Hepatocyte (in vitro differentiated cells): ENCODE measurements at regions not wholly inside any gene's neighbourhood (a gene's known extent, or its start where the extent isn't known, plus 50 kb on each side); places are given as distances from the start of the nearest gene placed in this dataset.

ENCODE experiments used
- EZH2 ChIP-seq: fragments of 200-600 bp; sonication (generic); IDR thresholded peaks from 2 replicates; pipeline ENCODE4 v1.6.1; 2016; ENCODE audit warnings: antibody characterized with exemption, mild to moderate bottlenecking, borderline replicate concordance
- EZH2phosphoT487 ChIP-seq: fragments of 200-600 bp; sonication (generic); IDR thresholded peaks from one replicate; pipeline ENCODE4 v1.6.1; 2018; ENCODE audit warnings: antibody characterized with exemption, mild to moderate bottlenecking, low read depth, moderate library complexity; ENCODE audit not compliant: unreplicated experiment, severe bottlenecking
- TF ChIP-seq, protein P1 (sequence below): fragments of 200-600 bp; sonication (generic); IDR thresholded peaks from 2 replicates; pipeline ENCODE4 v1.5.1; 2016; ENCODE audit warnings: antibody characterized with exemption, mild to moderate bottlenecking; ENCODE audit not compliant: poor library complexity

DNA sequence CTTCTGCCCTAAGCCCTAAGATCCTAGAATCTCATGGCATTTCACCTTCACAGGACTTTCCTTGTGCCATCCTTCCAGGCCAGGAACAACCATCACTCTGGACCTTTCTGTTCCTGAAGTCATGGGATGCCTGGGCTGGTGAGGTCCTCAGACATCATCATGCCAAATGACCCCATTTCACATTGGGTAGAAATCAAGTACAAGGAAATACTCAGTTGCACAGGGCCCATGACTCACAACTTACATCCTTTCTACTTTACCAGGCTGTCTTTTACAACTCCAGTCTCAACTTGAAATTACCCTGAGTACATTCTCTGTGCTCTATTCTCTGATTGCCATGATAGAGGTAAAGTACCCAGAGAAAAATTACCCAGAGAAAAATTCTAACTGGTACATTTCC is 167.1 kb downstream of the PIK3R1 start:
- TF ChIP-seq EZH2 (no peak), EZH2phosphoT487 (no peak)
- TF ChIP-seq, protein P1, sequence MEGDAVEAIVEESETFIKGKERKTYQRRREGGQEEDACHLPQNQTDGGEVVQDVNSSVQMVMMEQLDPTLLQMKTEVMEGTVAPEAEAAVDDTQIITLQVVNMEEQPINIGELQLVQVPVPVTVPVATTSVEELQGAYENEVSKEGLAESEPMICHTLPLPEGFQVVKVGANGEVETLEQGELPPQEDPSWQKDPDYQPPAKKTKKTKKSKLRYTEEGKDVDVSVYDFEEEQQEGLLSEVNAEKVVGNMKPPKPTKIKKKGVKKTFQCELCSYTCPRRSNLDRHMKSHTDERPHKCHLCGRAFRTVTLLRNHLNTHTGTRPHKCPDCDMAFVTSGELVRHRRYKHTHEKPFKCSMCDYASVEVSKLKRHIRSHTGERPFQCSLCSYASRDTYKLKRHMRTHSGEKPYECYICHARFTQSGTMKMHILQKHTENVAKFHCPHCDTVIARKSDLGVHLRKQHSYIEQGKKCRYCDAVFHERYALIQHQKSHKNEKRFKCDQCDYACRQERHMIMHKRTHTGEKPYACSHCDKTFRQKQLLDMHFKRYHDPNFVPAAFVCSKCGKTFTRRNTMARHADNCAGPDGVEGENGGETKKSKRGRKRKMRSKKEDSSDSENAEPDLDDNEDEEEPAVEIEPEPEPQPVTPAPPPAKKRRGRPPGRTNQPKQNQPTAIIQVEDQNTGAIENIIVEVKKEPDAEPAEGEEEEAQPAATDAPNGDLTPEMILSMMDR, result no peak
